ENCODE measurements at regions not wholly inside any gene's neighbourhood (a gene's known extent, or its start where the extent isn't known, plus 50 kb on each side); places are given as distances from the start of the nearest gene placed in this dataset.

DNA sequence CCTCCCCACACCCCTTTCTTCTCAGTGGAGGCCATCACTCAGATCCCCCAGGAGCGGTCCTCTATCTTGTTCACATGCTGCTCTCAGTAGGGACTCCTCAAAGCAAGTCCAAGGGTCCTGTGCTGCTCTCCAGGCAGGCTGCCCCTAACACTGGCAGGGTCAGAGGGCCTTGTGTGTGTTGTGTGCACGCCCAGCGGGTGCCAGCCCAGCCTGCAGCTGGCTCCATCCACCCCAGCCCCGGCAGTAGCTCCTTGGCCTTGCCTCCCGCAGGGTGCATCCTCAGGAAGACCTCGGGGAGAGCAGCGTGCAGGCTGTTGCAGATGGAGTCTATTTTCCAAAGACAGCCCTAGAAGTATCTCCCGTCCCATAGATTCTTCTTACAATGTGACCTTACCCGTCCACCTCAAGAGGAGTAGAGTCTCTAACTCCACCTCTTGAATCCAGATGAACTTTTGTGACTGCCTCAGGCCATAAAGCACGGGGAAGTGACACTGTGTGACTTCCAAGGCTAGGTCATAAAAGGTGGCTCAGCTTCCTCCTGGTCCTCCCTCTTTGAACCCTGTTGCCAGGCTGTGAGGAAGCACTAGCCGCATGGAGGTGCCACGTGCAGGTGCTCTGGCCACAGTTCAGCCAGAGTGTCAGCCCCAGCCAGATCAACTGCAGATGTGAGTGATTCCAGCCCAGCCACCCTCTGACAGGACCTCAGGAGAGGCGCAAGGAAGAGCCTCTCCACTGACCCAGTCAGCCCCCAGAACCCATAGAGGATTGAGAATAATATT lies 531.6 kb downstream of the SHQ1 start:
- peak overlapping the region; percentile 8; the same call in 1 of the 2 replicates for H3K4me2 ChIP-seq
- no peak overlapping the region for H3K27ac ChIP-seq
- no peak overlapping the region for H3K9ac ChIP-seq
- H3K4me3 ChIP-seq, result no peak overlapping the region
- TF ChIP-seq Cebpa-rat (IDR thresholded peaks at IDR 0.05), result no peak
- no peaks in the 10 kb centered on the region for H3K27me3 ChIP-seq
- H3K4me1 ChIP-seq, result peaks cover 45% of the 10 kb centered on the region
- no peaks in the 10 kb centered on the region for H3K36me3 ChIP-seq
- no peaks in the 10 kb centered on the region for H4K20me1 ChIP-seq
- 0 out of 2 replicates have a peak, but pooled peaks cover 4% of the 10 kb centered on the region for H3K9me3 ChIP-seq

DNA sequence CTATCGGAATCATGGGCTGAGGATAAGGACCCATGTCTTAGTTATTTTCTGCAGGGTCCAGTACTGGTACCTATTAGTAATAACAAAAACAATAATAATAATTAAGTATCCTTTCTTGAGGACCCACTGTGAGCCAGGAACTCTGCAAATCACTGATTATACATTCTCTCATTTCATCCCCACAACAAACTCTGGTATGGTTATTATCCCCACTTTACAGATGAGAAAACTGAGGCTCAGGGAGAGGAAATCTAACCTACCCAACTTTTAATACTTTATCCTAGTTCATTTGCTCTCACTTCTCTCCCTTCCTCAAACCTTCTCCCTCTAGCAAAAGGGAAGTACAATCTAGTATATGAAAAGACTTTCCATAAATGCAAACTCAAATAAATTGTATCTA lies 528.4 kb upstream of the PROK2 start:
- Histone ChIP-seq H3K4me2 (no peak overlapping the region), H3K27ac (no peak overlapping the region), H3K9ac (no peak overlapping the region), H3K4me3 (no peak overlapping the region), H3K4me1 (peaks cover 64% of the 10 kb centered on the region), H3K36me3 (no peaks in the 10 kb centered on the region), H3K27me3 (no peaks in the 10 kb centered on the region), H4K20me1 (no peaks in the 10 kb centered on the region), H3K9me3 (0 out of 2 replicates have a peak, but pooled peaks cover 4% of the 10 kb centered on the region)
- no peak for TF ChIP-seq Cebpa-rat (IDR thresholded peaks at IDR 0.05)

DNA sequence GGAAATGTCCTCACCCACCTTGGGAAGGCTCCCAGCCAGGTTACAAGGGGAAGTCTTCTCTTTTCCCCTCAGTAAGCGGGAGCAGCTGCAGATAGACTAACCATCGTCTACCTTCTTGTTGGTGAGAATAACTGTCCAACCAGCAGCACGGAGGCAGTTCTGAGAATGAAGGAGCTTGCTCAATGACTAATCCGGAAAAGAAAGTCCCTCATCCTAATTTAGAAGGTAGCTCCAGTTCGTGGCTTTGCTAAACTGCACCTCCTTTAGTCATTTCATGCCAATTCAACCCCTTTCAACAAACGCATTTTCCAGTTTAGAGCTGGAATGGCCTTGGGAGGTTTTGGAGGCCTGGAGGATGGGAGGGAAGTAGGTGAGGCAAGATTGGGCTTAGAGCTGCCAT lies 527.4 kb upstream of the PROK2 start:
- Histone ChIP-seq H3K4me1 (peaks cover 64% of the 10 kb centered on the region), H4K20me1 (no peaks in the 10 kb centered on the region), H3K4me3 (no peak overlapping the region), H3K27ac (peak overlapping the region; percentile 87; the same call in 1 of the 2 replicates), H3K9me3 (0 out of 2 replicates have a peak, but pooled peaks cover 4% of the 10 kb centered on the region), H3K27me3 (no peaks in the 10 kb centered on the region), H3K36me3 (no peaks in the 10 kb centered on the region), H3K4me2 (peak overlapping the region; percentile 95), H3K9ac (no peak overlapping the region)
- TF ChIP-seq Cebpa-rat (IDR thresholded peaks at IDR 0.05), result no peak

DNA sequence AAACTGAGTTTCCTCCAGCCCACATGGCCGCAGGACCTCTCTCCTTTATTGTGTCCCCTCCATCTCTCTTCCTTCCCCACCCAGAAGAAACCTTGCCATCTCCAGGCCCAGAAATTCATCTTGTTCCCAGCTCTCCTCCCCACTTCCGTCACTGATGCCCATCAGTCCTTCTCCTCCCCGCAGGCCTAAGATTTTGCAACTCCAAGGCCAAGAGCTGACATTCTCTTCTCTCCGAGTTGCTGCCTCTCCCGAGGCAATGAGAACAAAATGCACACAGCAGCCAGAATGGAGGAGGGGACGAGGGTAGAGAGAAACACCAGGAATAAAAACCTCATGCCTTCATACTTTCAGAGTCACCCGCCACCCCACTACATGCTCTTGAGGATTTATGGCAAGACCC lies 526.5 kb upstream of the PROK2 start:
- 0 out of 2 replicates have a peak, but pooled peaks cover 4% of the 10 kb centered on the region for H3K9me3 ChIP-seq
- H3K4me2 ChIP-seq, result peak overlapping the region; percentile 95
- peaks cover 63% of the 10 kb centered on the region for H3K4me1 ChIP-seq
- TF ChIP-seq Cebpa-rat (IDR thresholded peaks at IDR 0.05), result no peak
- peak overlapping the region; percentile 78; the same call in 1 of the 2 replicates for H3K9ac ChIP-seq
- H3K27me3 ChIP-seq, result no peaks in the 10 kb centered on the region
- peak overlapping the region; percentile 87 for H3K27ac ChIP-seq
- no peaks in the 10 kb centered on the region for H3K36me3 ChIP-seq
- no peaks in the 10 kb centered on the region for H4K20me1 ChIP-seq
- peak overlapping the region; percentile 56; the same call in 1 of the 2 replicates for H3K4me3 ChIP-seq

DNA sequence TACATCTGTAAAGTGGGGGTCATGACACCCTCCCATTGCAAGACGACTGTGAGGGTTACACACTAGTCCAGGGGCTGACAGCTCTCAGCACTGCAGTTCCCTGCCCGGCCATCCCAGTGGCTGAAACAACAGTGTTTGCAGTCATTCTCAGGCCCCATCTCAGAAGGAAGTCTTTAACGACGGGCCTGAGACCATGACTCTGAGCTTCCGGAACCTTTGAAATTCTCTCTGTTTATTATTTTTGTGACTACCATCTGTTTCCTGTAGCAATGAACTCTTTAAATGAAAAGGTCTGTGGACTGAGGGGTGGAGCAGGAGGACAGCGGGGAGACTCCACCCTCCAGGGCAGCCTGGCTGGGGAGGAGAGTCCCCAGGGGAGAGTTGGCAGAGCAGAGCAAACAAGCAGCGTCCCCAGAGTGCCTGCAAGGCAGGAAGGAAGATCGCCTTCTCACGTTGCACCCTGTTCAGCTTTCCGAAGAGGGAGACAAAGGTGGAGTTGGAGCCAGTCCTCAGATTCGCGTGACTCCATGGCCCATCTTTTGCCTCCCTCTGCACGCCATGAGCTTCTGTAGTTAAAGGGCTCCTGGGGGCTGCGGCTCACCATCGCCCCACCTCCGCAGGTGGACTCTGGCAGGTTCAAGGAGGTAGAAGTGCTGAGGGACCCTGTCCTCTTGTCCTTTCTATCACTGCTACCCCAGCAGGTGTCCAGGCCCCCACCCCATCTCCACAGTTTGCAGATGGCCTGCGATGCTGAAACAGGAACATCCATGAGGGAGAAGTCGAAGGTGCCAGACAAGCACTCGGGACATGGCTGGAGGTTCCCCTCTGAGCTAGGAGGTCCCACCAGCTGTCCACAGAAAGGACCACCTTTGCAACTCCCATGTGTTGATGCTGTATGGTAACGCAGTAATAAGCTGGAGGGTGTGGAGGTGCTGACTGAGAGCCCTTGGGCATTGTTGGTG lies 525.8 kb upstream of the PROK2 start:
- Histone ChIP-seq H3K27me3 (no peaks in the 10 kb centered on the region), H3K9ac (peak overlapping the region; percentile 78), H3K4me2 (peak overlapping the region; percentile 95), H3K9me3 (0 out of 2 replicates have a peak, but pooled peaks cover 4% of the 10 kb centered on the region), H3K36me3 (no peaks in the 10 kb centered on the region), H4K20me1 (no peaks in the 10 kb centered on the region), H3K4me3 (peak overlapping the region; percentile 56), H3K27ac (peak overlapping the region; percentile 87), H3K4me1 (peaks cover 62% of the 10 kb centered on the region)
- TF ChIP-seq Cebpa-rat (IDR thresholded peaks at IDR 0.05), result no peak

DNA sequence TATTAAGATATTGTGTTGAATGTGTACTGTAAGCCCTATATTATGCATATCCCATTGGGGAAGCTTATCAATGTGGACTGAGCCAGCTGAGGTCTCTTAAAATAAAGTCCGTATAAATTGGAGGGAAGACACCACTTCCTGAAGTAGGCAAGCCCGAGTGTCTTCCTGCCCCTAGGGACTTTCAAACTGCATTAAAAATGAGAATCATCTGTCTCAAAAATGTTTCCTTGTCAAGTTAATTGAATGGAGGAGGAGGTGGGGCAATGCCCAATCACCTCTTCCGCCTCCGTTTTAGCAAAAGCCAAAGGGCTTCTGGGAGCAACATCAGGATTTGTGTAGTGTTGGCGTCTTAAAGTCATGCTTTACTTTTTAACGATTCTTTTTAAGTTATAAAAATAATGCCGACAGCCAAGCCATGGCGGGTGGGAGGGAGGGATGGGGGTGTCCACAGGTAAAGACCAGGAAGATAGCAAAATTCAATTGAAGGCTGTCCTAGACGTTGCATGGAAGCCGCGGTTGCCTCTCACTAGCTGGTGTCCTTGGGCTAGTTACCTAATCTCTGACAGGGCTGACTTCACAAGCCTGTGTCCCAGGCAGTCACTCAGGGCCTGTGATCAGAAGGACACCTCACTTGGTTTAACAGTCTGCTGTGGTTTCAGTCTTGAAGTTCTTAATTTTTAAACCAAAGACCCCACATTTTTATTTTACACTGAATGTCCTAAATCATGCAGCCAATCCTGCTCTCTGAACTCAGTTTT lies 524.9 kb upstream of the PROK2 start:
- Histone ChIP-seq H3K4me3 (peak overlapping the region; percentile 56), H3K27me3 (no peaks in the 10 kb centered on the region)

DNA sequence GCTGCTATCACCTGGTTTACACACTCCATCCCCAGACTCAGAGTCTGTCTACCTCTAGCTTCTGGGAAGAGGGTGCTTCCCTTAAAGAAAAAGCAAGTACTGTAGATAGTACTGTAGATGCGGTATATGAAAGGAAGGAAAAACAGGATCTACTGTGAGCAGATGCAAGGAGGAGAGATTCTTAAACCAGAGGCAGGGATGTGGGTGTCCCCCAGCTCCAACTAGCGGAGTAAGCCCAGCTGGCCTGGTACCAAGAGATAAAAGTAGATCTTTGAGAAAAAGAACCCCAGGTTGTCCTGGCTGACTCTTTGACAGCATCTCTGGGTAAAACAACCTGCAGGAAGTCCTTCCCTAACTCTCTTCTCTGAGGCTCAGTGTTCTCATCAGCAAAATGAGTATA lies 523.7 kb upstream of the PROK2 start:
- Histone ChIP-seq H3K4me3 (no peak overlapping the region), H3K27ac (peak overlapping the region; percentile 87; the same call in 1 of the 2 replicates), H3K36me3 (no peaks in the 10 kb centered on the region), H3K4me1 (peaks cover 62% of the 10 kb centered on the region), H3K27me3 (no peaks in the 10 kb centered on the region), H3K9ac (0 out of 2 replicates have a peak overlapping the region, but pooled peaks have one; percentile 34), H3K9me3 (no peaks in the 10 kb centered on the region), H4K20me1 (no peaks in the 10 kb centered on the region), H3K4me2 (peak overlapping the region; percentile 95)
- TF ChIP-seq Cebpa-rat (IDR thresholded peaks at IDR 0.05), result no peak

More for the DNA sequence above, 524.9 kb upstream of the PROK2 start:
- Histone ChIP-seq H3K27ac (peak overlapping the region; percentile 87), H3K36me3 (no peaks in the 10 kb centered on the region), H4K20me1 (no peaks in the 10 kb centered on the region), H3K4me1 (peaks cover 62% of the 10 kb centered on the region), H3K9ac (peak overlapping the region; percentile 78), H3K4me2 (peak overlapping the region; percentile 95), H3K9me3 (0 out of 2 replicates have a peak, but pooled peaks cover 4% of the 10 kb centered on the region)
- TF ChIP-seq Cebpa-rat (IDR thresholded peaks at IDR 0.05), result no peak

DNA sequence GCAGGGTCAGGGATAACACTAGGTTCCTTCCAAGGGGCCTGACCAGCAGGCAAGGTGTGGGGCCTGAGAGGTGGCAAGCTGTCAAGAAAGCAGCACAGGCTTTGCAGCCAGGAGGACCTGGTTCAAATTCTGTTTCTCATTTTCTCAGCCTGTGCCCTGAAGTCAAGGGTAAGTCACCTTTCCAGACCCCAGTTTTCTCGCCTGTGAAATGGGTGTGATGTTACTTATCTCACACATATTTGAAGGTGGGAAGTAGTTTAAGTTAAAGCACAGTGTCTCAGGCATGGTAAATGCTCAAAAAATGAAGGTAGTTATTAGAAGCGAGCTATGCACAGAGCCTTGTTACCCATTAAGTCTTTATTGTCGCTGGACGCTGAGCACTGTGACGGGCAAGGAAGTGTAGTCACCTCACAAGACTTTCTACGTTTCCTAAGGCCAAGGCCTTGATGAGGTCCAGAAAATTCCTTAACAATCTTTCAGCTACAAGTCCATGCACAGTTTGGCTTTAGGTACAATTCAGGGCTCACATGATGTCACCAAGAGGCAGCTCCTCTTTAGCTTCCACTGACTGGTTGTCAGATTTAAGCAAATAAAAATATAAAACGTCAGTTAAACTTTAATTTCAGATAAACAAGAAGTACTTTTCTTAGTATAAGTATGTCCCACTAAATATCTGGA lies 522.6 kb upstream of the PROK2 start:
- Histone ChIP-seq H3K36me3 (no peaks in the 10 kb centered on the region), H3K27ac (no peak overlapping the region), H3K9me3 (no peaks in the 10 kb centered on the region), H3K9ac (no peak overlapping the region), H3K4me3 (no peak overlapping the region), H3K4me1 (peaks cover 57% of the 10 kb centered on the region), H3K27me3 (no peaks in the 10 kb centered on the region), H4K20me1 (no peaks in the 10 kb centered on the region), H3K4me2 (peak overlapping the region; percentile 95)
- TF ChIP-seq Cebpa-rat (IDR thresholded peaks at IDR 0.05), result no peak

Data from BLaER1 (cell line).